ENCODE measurements at regions not wholly inside any gene's neighbourhood (a gene's known extent, or its start where the extent isn't known, plus 50 kb on each side); places are given as distances from the start of the nearest gene placed in this dataset.

- no peak overlapping the region for H3K4me3 Mint-ChIP-seq
- Histone ChIP-seq H3K27me3 (ENCODE audit: control insufficient read depth in 1 of 2, insufficient read depth in 2 of 2, low read length in 2 of 2) (no peaks in the 10 kb centered on the region), H3K9me3 (ENCODE audit: control insufficient read depth in 1 of 2, insufficient read depth in 1 of 2, low read length in 2 of 2) (no peaks in the 10 kb centered on the region), H3K36me3 (ENCODE audit: insufficient read depth, low read length) (no peaks in the 10 kb centered on the region), H3K4me3 (ENCODE audit: low read length) (no peak overlapping the region), H3K4me1 (ENCODE audit: insufficient read depth, low read length) (no peaks in the 10 kb centered on the region), H3K27ac (ENCODE audit: low read depth in 1 of 2, low read length in 2 of 2) (no peak overlapping the region)
- ChIA-PET POLR2A (no interaction called here), CTCF (no interaction called here)
- H3K36me3 Mint-ChIP-seq (ENCODE audit: low read depth) = no peaks in the 10 kb centered on the region
- DNase-seq (no peak), ATAC-seq (ENCODE audit: poor library complexity) (no peak)
- no peaks in the 10 kb centered on the region for H3K27me3 Mint-ChIP-seq
- no peaks in the 10 kb centered on the region for H3K4me1 Mint-ChIP-seq (ENCODE audit: low read depth)
- intact Hi-C loops (cut with DNase I, micrococcal nuclease) = no loop called here
- H3K9me3 Mint-ChIP-seq = no peaks in the 10 kb centered on the region
- H3K27ac Mint-ChIP-seq = no peak overlapping the region
- TF ChIP-seq CTCF (IDR thresholded peaks at IDR 0.05) = no peak
Measured at GRCh38 chr10:22791665-22792064, 77.3 kb upstream of the PIP4K2A start.

GRCh38 chr10:22784668-22785067 lies 70.3 kb upstream of the PIP4K2A start:
- Mint-ChIP-seq H3K36me3 (ENCODE audit: low read depth) (no peaks in the 10 kb centered on the region), H3K27ac (no peak overlapping the region), H3K9me3 (no peaks in the 10 kb centered on the region), H3K4me1 (ENCODE audit: low read depth) (no peaks in the 10 kb centered on the region), H3K27me3 (no peaks in the 10 kb centered on the region), H3K4me3 (no peak overlapping the region)
- no peak for DNase-seq
- intact Hi-C loops (cut with DNase I, micrococcal nuclease) = no loop called here
- Histone ChIP-seq H3K4me3 (ENCODE audit: low read length) (no peak overlapping the region), H3K4me1 (ENCODE audit: insufficient read depth, low read length) (no peaks in the 10 kb centered on the region), H3K9me3 (ENCODE audit: control insufficient read depth in 1 of 2, insufficient read depth in 1 of 2, low read length in 2 of 2) (no peaks in the 10 kb centered on the region), H3K36me3 (ENCODE audit: insufficient read depth, low read length) (no peaks in the 10 kb centered on the region), H3K27me3 (ENCODE audit: control insufficient read depth in 1 of 2, insufficient read depth in 2 of 2, low read length in 2 of 2) (no peaks in the 10 kb centered on the region), H3K27ac (ENCODE audit: low read depth in 1 of 2, low read length in 2 of 2) (no peak overlapping the region)
- ChIA-PET CTCF (no interaction called here), POLR2A (no interaction called here)
- no peak for TF ChIP-seq CTCF (IDR thresholded peaks at IDR 0.05)
- no peak for ATAC-seq (ENCODE audit: poor library complexity)

GRCh38 chr10:22783807-22784206 lies 69.4 kb upstream of the PIP4K2A start:
- TF ChIP-seq CTCF (IDR thresholded peaks at IDR 0.05) = no peak
- H3K36me3 ChIP-seq (ENCODE audit: insufficient read depth, low read length) = no peaks in the 10 kb centered on the region
- Mint-ChIP-seq H3K4me1 (ENCODE audit: low read depth) (peaks cover 3% of the 10 kb centered on the region), H3K27ac (no peak overlapping the region), H3K4me3 (no peak overlapping the region), H3K9me3 (no peaks in the 10 kb centered on the region), H3K27me3 (no peaks in the 10 kb centered on the region), H3K36me3 (ENCODE audit: low read depth) (no peaks in the 10 kb centered on the region)
- H3K4me1 ChIP-seq (ENCODE audit: insufficient read depth, low read length) = no peaks in the 10 kb centered on the region
- CTCF ChIA-PET = interaction anchor here (0.7 kb wide), 1 partner anchor 313 kb away, joined by 3 read pairs; no protein-coding TSS in a partner anchor
- intact Hi-C loops (cut with DNase I, micrococcal nuclease) = no loop called here
- H3K9me3 ChIP-seq (ENCODE audit: control insufficient read depth in 1 of 2, insufficient read depth in 1 of 2, low read length in 2 of 2) = no peaks in the 10 kb centered on the region
- no peak for ATAC-seq (ENCODE audit: poor library complexity)
- DNase-seq = no peak
- H3K27me3 ChIP-seq (ENCODE audit: control insufficient read depth in 1 of 2, insufficient read depth in 2 of 2, low read length in 2 of 2) = no peaks in the 10 kb centered on the region
- H3K4me3 ChIP-seq (ENCODE audit: low read length) = no peak overlapping the region
- POLR2A ChIA-PET = interaction anchor here (0.6 kb wide), 1 partner anchor 61 kb away, joined by 3 read pairs; no protein-coding TSS in a partner anchor
- H3K27ac ChIP-seq (ENCODE audit: low read depth in 1 of 2, low read length in 2 of 2) = no peak overlapping the region
